Endothelial cell (in vitro differentiated cells): ENCODE measurements at regions not wholly inside any gene's neighbourhood (a gene's known extent, or its start where the extent isn't known, plus 50 kb on each side); places are given as distances from the start of the nearest gene placed in this dataset.
A peak's percentile ranks its signal among the peaks of the same experiment; 100 is the strongest.

Source experiments
- DNase-seq: peaks from one replicate; pipeline ENCODE4 v3.0.0; 2021; ENCODE audit warnings: low spot score
- H3K27ac Mint-ChIP-seq: one replicate; pipeline ENCODE4 v1.8.0; 2021; ENCODE audit warnings: mixed read lengths, inconsistent platforms; ENCODE audit not compliant: unreplicated experiment
- H3K27me3 Mint-ChIP-seq: one replicate; pipeline ENCODE4 v1.8.0; 2021; ENCODE audit warnings: mild to moderate bottlenecking, moderate library complexity, mixed read lengths, inconsistent platforms; ENCODE audit not compliant: unreplicated experiment
- H3K36me3 Mint-ChIP-seq: one replicate; pipeline ENCODE4 v1.8.0; 2021; ENCODE audit warnings: mild to moderate bottlenecking, low read depth, mixed read lengths, inconsistent platforms; ENCODE audit not compliant: unreplicated experiment
- H3K4me1 Mint-ChIP-seq: one replicate; pipeline ENCODE4 v1.8.0; 2021; ENCODE audit warnings: mild to moderate bottlenecking, mixed read lengths, inconsistent platforms; ENCODE audit not compliant: unreplicated experiment
- H3K4me3 Mint-ChIP-seq: one replicate; pipeline ENCODE4 v1.8.0; 2021; ENCODE audit warnings: mild to moderate bottlenecking, mixed read lengths, inconsistent platforms; ENCODE audit not compliant: unreplicated experiment
- H3K9me3 Mint-ChIP-seq: one replicate; pipeline ENCODE4 v1.8.0; 2021; ENCODE audit warnings: mixed read lengths, inconsistent platforms; ENCODE audit not compliant: unreplicated experiment
- TF ChIP-seq, protein P1 (sequence below): fragments of 200-600 bp; sonication (generic); IDR thresholded peaks from one replicate; pipeline ENCODE4 v1.5.0; 2021; ENCODE audit warnings: antibody characterized with exemption; ENCODE audit not compliant: unreplicated experiment

GRCh38 chr6:44599672-44600071 lies 212.2 kb downstream of the CDC5L start:
- DNase-seq: no peak
- Mint-ChIP-seq H3K4me3 (no peak overlapping the region), H3K36me3 (no peaks in the 10 kb centered on the region), H3K27ac (no peak overlapping the region), H3K9me3 (no peaks in the 10 kb centered on the region), H3K27me3 (peaks cover 3% of the 10 kb centered on the region), H3K4me1 (no peaks in the 10 kb centered on the region)
- TF ChIP-seq, protein P1, sequence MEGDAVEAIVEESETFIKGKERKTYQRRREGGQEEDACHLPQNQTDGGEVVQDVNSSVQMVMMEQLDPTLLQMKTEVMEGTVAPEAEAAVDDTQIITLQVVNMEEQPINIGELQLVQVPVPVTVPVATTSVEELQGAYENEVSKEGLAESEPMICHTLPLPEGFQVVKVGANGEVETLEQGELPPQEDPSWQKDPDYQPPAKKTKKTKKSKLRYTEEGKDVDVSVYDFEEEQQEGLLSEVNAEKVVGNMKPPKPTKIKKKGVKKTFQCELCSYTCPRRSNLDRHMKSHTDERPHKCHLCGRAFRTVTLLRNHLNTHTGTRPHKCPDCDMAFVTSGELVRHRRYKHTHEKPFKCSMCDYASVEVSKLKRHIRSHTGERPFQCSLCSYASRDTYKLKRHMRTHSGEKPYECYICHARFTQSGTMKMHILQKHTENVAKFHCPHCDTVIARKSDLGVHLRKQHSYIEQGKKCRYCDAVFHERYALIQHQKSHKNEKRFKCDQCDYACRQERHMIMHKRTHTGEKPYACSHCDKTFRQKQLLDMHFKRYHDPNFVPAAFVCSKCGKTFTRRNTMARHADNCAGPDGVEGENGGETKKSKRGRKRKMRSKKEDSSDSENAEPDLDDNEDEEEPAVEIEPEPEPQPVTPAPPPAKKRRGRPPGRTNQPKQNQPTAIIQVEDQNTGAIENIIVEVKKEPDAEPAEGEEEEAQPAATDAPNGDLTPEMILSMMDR: no peak

DNA sequence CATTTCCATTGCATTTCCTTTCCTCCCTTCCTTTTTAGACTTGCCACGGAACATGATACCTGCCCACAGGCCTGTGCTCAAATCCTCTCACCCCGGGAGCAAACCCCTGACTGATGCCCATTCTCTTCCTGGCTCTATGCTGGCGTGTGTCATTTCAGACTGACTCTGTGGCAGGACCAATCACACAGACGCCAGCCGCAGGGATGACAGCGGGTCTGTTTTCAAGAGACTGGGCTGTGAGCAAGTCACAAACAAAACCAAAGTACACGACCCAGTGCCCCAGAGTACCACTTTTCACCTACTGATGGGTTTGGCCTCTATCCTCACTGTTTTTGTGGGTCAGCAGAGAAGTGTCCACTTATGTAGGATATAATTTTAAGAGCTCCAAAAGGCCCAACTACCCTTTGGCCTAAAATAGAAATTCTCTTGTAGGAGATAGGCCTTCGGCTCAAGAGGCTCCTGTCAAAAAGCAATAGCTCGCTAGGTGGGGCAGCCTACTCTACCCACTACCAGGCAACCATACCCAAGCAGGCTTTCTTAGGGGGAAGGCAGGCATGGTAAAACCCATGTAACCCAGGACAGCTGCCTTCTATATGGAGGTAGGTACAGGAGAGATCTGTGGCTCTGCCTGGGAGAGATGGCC lies 215.7 kb downstream of the CDC5L start:
- Mint-ChIP-seq H3K9me3 (no peaks in the 10 kb centered on the region), H3K4me3 (no peak overlapping the region), H3K27ac (no peak overlapping the region), H3K36me3 (no peaks in the 10 kb centered on the region), H3K4me1 (no peaks in the 10 kb centered on the region), H3K27me3 (peaks cover 9% of the 10 kb centered on the region)
- DNase-seq: no peak
- TF ChIP-seq, protein P1: no peak

DNA sequence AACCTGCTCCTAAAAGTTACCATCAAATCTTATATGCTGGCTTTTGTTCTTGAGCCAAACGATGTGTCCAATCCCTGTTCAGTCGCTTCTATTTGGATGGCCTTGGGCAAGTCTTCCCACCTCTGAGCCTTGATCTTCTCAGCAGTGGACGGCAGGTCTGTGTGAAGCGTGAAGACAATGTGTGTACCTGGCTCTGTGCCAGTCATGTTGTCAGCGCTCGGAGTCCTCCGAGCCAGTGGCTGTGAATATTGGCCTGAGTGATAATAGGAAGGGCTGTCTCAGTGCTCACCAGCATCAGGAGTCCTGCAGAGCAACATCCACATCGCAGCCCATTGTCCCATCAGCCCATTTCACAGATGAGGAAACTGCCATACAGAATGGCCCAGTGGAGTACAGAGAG lies 219.0 kb downstream of the CDC5L start:
- Mint-ChIP-seq H3K4me3 (no peak overlapping the region), H3K4me1 (no peaks in the 10 kb centered on the region), H3K9me3 (no peaks in the 10 kb centered on the region), H3K27me3 (peaks cover 10% of the 10 kb centered on the region), H3K36me3 (no peaks in the 10 kb centered on the region), H3K27ac (no peak overlapping the region)
- TF ChIP-seq, protein P1: no peak
- DNase-seq: no peak

DNA sequence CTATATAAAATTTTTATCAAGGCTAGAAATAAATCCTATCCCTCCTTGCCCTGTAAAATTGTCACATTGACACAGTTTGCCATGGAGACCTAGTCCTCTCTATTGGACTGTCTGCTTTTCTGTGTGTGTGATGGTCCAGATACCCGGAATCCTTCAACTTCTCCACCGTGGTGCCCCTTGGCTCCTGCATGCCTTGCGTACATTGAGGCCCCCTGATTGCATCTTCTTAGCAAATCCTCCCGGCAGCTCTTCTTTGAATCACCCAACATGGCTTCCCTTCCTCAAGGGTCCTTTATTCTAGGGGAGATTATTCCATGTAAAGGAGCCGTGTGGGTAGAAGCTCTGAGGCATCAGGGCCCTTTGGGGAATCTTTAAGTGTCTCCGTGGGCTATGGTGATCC lies 219.5 kb downstream of the CDC5L start:
- Mint-ChIP-seq H3K27me3 (peaks cover 10% of the 10 kb centered on the region), H3K4me3 (no peak overlapping the region), H3K4me1 (no peaks in the 10 kb centered on the region), H3K36me3 (no peaks in the 10 kb centered on the region), H3K27ac (peak overlapping the region; percentile 51), H3K9me3 (no peaks in the 10 kb centered on the region)
- TF ChIP-seq, protein P1: no peak
- no peak for DNase-seq

DNA sequence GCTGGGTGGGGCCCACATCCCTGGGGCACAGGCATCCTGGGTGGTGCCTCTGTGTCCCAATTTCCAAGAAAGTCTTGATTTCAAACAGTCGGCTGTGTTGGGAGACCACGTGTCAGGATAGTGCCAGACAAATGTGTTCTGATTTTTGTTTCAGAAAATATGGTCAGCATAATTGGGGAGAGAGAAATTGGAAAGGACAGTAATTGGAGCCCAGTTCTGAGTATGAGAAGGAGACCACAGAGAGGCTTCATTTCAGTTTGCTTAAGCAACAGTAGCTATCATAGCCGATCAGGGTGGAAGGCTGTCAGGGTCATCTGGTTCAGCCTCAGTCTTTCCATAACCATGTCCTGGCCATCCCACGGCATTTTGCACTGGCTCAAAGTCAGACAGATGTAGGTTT lies 220.7 kb downstream of the CDC5L start:
- Mint-ChIP-seq H3K4me3 (no peak overlapping the region), H3K27me3 (peaks cover 10% of the 10 kb centered on the region), H3K4me1 (no peaks in the 10 kb centered on the region), H3K27ac (no peak overlapping the region), H3K36me3 (no peaks in the 10 kb centered on the region), H3K9me3 (no peaks in the 10 kb centered on the region)
- no peak for DNase-seq
- TF ChIP-seq, protein P1: no peak
